HCT116 (cell line): ENCODE measurements at regions not wholly inside any gene's neighbourhood (a gene's known extent, or its start where the extent isn't known, plus 50 kb on each side); places are given as distances from the start of the nearest gene placed in this dataset.

Experiments used
- ATAC-seq: fragments of 200-7000 bp; cut with Tn5 transposase; 2 replicates; pipeline ENCODE4 v1.9.1; 2020; ENCODE audit warnings: mild to moderate bottlenecking, moderate library complexity
- BruUV-seq: library from RNA; stranded (reverse); fragments of 400-500 nt; replicated peaks from 2 replicates; lab custom pipeline; 2021; lab: Mats Ljungman, UMichigan
- CTCF ChIA-PET: fragments of 300-600 bp; sonication (Branson Sonifier 250); formaldehyde crosslinking; loops from one replicate; lab custom pipeline; 2021; ENCODE audit warnings: antibody characterized with exemption; lab: Charles Lee
- POLR2A ChIA-PET: fragments of 300-600, 350-600 bp; sonication (Branson Sonifier 250); formaldehyde crosslinking; loops from one replicate; lab custom pipeline; 2021; ENCODE audit warnings: antibody characterized with exemption; lab: Charles Lee
- RAD21 ChIA-PET, 2 experiments: fragments of 300-600 bp; sonication (Branson Sonifier 250); formaldehyde crosslinking; loops; one replicate each; lab custom pipeline; 2023; ENCODE audit warnings: low total read pairs in 2 of 2; ENCODE audit not compliant: uncharacterized antibody in 2 of 2, unreplicated experiment in 2 of 2, low non-redundant PET in 1 of 2; lab: Charles Lee
- DNase-seq: peaks from one replicate; pipeline ENCODE4 v3.0.0-alpha.2; 2010; ENCODE audit warnings: low read depth, low spot score
- H2AFZ ChIP-seq: fragments of 200-600 bp; shearing (Covaris generic), sonication (generic); 2 replicates; pipeline ENCODE4 v1.6.1; 2017; ENCODE audit warnings: low read depth, mixed run types, mixed read lengths, antibody characterized with exemption, low read length; ENCODE audit not compliant: poor library complexity, severe bottlenecking
- H3K27ac ChIP-seq: 2 replicates; pipeline ENCODE4 v1.5.1; 2012; ENCODE audit warnings: low read depth, low read length
- H3K27me3 ChIP-seq: fragments of 200-600 bp; sonication (generic); 2 replicates; pipeline ENCODE4 v1.6.1; 2016; ENCODE audit warnings: mixed run types, low read length, mixed read lengths; ENCODE audit not compliant: insufficient read depth
- H3K36me3 ChIP-seq, 2 experiments: fragments of 200-500 bp in 1 of 2; fragments of 200-600 bp in 1 of 2; sonication (Bioruptor generic) in 1 of 2; sonication (generic) in 1 of 2; 2 replicates each; pipeline versions ENCODE4 v1.5.1 to v1.6.1; 2014 to 2016; ENCODE audit warnings: low read length in 2 of 2, inconsistent platforms in 1 of 2, mixed read lengths in 1 of 2, mixed run types in 1 of 2; ENCODE audit not compliant: insufficient read depth in 2 of 2, control insufficient read depth in 1 of 2
- H3K4me1 ChIP-seq, 2 experiments: fragments of 200-600 bp in 1 of 2; sonication (generic) in 1 of 2; 2 replicates each; pipeline versions ENCODE4 v1.5.1 to v1.6.1; 2012 to 2017; ENCODE audit warnings: low read length in 2 of 2, inconsistent platforms in 1 of 2, mild to moderate bottlenecking in 1 of 2, mixed read lengths in 1 of 2, mixed run types in 1 of 2, moderate library complexity in 1 of 2; ENCODE audit not compliant: insufficient read depth in 2 of 2, control insufficient read depth in 1 of 2
- H3K4me2 ChIP-seq: fragments of 200-600 bp; sonication (generic); 2 replicates; pipeline ENCODE4 v1.6.1; 2017; ENCODE audit warnings: mixed run types, low read length, mixed read lengths
- H3K4me3 ChIP-seq, 2 experiments: fragments of 200-600 bp in 1 of 2; sonication (generic) in 1 of 2; replicated peaks in 1 of 2; 2 replicates each; pipeline ENCODE4 v1.5.1; 2011 to 2016; ENCODE audit warnings: low read length in 2 of 2, control low read depth in 1 of 2, low read depth in 1 of 2, mild to moderate bottlenecking in 1 of 2, mixed read lengths in 1 of 2, mixed run types in 1 of 2
- H3K79me2 ChIP-seq: fragments of 200-600 bp; sonication (generic); 2 replicates; pipeline ENCODE4 v1.6.1; 2017; ENCODE audit warnings: mild to moderate bottlenecking, mixed run types, low read length, moderate library complexity, mixed read lengths; ENCODE audit not compliant: insufficient read depth
- H3K9ac ChIP-seq: fragments of 200-600 bp; sonication (generic); 2 replicates; pipeline ENCODE4 v1.6.1; 2016; ENCODE audit warnings: low read length, mixed read lengths
- H3K9me2 ChIP-seq: fragments of 200-600 bp; sonication (generic), shearing (Covaris generic); 2 replicates; pipeline ENCODE4 v1.6.1; 2017; ENCODE audit warnings: mixed run types, mild to moderate bottlenecking, moderate library complexity; ENCODE audit not compliant: insufficient read depth
- H3K9me3 ChIP-seq, 2 experiments: fragments of 200-500 bp in 1 of 2; fragments of 200-600 bp in 1 of 2; sonication (Bioruptor generic) in 1 of 2; sonication (generic) in 1 of 2; 2 replicates each; pipeline ENCODE4 v1.6.1; 2014 to 2017; ENCODE audit warnings: low read length in 2 of 2, mixed read lengths in 2 of 2, inconsistent platforms in 1 of 2, low read depth in 1 of 2, mild to moderate bottlenecking in 1 of 2, mixed run types in 1 of 2, moderate library complexity in 1 of 2; ENCODE audit not compliant: control insufficient read depth in 1 of 2, insufficient read depth in 1 of 2
- H4K20me1 ChIP-seq: fragments of 200-600 bp; sonication (generic), shearing (Covaris generic); 2 replicates; pipeline ENCODE4 v1.6.1; 2017; ENCODE audit warnings: mixed run types, mild to moderate bottlenecking, moderate library complexity; ENCODE audit not compliant: insufficient read depth
- ATF3 ChIP-seq: IDR thresholded peaks from 2 replicates; pipeline ENCODE4 v1.6.1; 2012
- CBX3 ChIP-seq: IDR thresholded peaks from 2 replicates; pipeline ENCODE4 v1.6.1; 2012; ENCODE audit warnings: low read depth
- CEBPB ChIP-seq: IDR thresholded peaks from 2 replicates; pipeline ENCODE4 v1.6.1; 2012; ENCODE audit warnings: low read depth
- EGR1 ChIP-seq: IDR thresholded peaks from 2 replicates; pipeline ENCODE4 v1.6.1; 2012; ENCODE audit warnings: low read depth
- ELF1 ChIP-seq: IDR thresholded peaks from 2 replicates; pipeline ENCODE4 v1.6.1; 2012; ENCODE audit warnings: low read depth, borderline replicate concordance
- EZH2 ChIP-seq: fragments of 200-600 bp; sonication (generic); IDR thresholded peaks from 2 replicates; pipeline ENCODE4 v1.6.1; 2017; ENCODE audit warnings: antibody characterized with exemption, mixed run types
- EZH2phosphoT487 ChIP-seq: fragments of 200-600 bp; IDR thresholded peaks from 2 replicates; pipeline ENCODE4 v1.6.1; 2018; ENCODE audit warnings: antibody characterized with exemption, borderline replicate concordance
- FOSL1 ChIP-seq: IDR thresholded peaks from 2 replicates; pipeline ENCODE4 v1.6.1; 2012; ENCODE audit warnings: low read depth
- JUND ChIP-seq: IDR thresholded peaks from 2 replicates; pipeline ENCODE4 v1.6.1; 2012
- MAX ChIP-seq: IDR thresholded peaks from 2 replicates; pipeline ENCODE4 v1.6.1; 2012
- POLR2A ChIP-seq: IDR thresholded peaks from 2 replicates; pipeline ENCODE4 v1.7.0; 2011; ENCODE audit warnings: borderline replicate concordance; ENCODE audit not compliant: insufficient read depth, insufficient read length; ENCODE audit errors: extremely low read depth
- POLR2AphosphoS5 ChIP-seq: IDR thresholded peaks from 2 replicates; pipeline ENCODE4 v1.6.1; 2011; ENCODE audit warnings: mild to moderate bottlenecking, low read depth, low read length, moderate library complexity
- RAD21 ChIP-seq: IDR thresholded peaks from 2 replicates; pipeline ENCODE4 v1.6.1; 2012; ENCODE audit warnings: low read depth, mild to moderate bottlenecking
- REST ChIP-seq: IDR thresholded peaks from 2 replicates; pipeline ENCODE4 v1.6.1; 2012; ENCODE audit warnings: low read depth
- SIN3A ChIP-seq: IDR thresholded peaks from 2 replicates; pipeline ENCODE4 v1.6.1; 2012; ENCODE audit warnings: low read depth
- SP1 ChIP-seq: IDR thresholded peaks from 2 replicates; pipeline ENCODE4 v1.6.1; 2012; ENCODE audit warnings: low read depth
- SRF ChIP-seq: IDR thresholded peaks from 2 replicates; pipeline ENCODE4 v1.6.1; 2012; ENCODE audit warnings: low read depth
- YY1 ChIP-seq: IDR thresholded peaks from 2 replicates; pipeline ENCODE4 v1.6.1; 2011; ENCODE audit warnings: low read length, low read depth, moderate library complexity, mild to moderate bottlenecking; ENCODE audit not compliant: insufficient replicate concordance; ENCODE audit errors: extremely low read depth
- ZBTB33 ChIP-seq: IDR thresholded peaks from 2 replicates; pipeline ENCODE4 v1.6.1; 2011; ENCODE audit warnings: mild to moderate bottlenecking, low read length, moderate library complexity; ENCODE audit not compliant: insufficient replicate concordance; ENCODE audit errors: extremely low read depth
- ZFX ChIP-seq: fragments of 450-650 bp; IDR thresholded peaks from 2 replicates; pipeline ENCODE4 v1.6.1; 2017
- ZNF274 ChIP-seq: fragments of 200-500 bp; sonication (Bioruptor generic); IDR thresholded peaks from 2 replicates; pipeline ENCODE4 v1.6.1; 2014; ENCODE audit warnings: mild to moderate bottlenecking, low read depth, low read length, inconsistent platforms
- intact Hi-C: fragments of 100-400 bp; cut with micrococcal nuclease; formaldehyde crosslinking; loops from 2 replicates; pipeline ENCODE4 v1.10.0; 2022

- TF ChIP-seq MAX (no peak), POLR2AphosphoS5 (no peak), SRF (no peak), REST (no peak), ATF3 (no peak), JUND (no peak), SP1 (no peak), ZFX (no peak)
- TF ChIP-seq, all 23 proteins: peak for 0
Measured at GRCh38 chr20:7695051-7695495, 245.2 kb downstream of the HAO1 start (continued).

GRCh38 chr20:7695635-7696034 lies 244.6 kb downstream of the HAO1 start:
- RAD21 ChIA-PET, result no interaction called here
- DNase-seq (no peak), ATAC-seq (no peak)
- H3K9me3 ChIP-seq, result peaks cover 0 to 12% of the 10 kb centered on the region in 2 experiments; a peak in 2 of 4 replicates
- H2AFZ ChIP-seq, result no peak overlapping the region
- no peak overlapping the region for H3K4me2 ChIP-seq
- no peaks in the 10 kb centered on the region for H3K79me2 ChIP-seq
- H3K4me1 ChIP-seq, result no peaks in the 10 kb centered on the region
- CTCF ChIA-PET, result no interaction called here
- H3K9ac ChIP-seq, result no peak overlapping the region
- H4K20me1 ChIP-seq, result no peaks in the 10 kb centered on the region
- no peaks in the 10 kb centered on the region for H3K27me3 ChIP-seq
- POLR2A ChIA-PET, result no interaction called here
- no TSS peak for BruUV-seq
- H3K9me2 ChIP-seq, result no peaks in the 10 kb centered on the region
- intact Hi-C loops, result no loop called here
- no peak overlapping the region for H3K27ac ChIP-seq
- H3K36me3 ChIP-seq, result no peaks in the 10 kb centered on the region
- TF ChIP-seq EZH2phosphoT487 (no peak), POLR2A (no peak), FOSL1 (no peak), POLR2AphosphoS5 (no peak), EZH2 (no peak), RAD21 (no peak), ZNF274 (no peak), ELF1 (no peak), SRF (no peak), ATF3 (no peak), SIN3A (no peak), CEBPB (no peak), ZFX (no peak), JUND (no peak), EGR1 (no peak), CBX3 (no peak), YY1 (no peak), ZBTB33 (no peak)
- H3K4me3 ChIP-seq, result no peak overlapping the region
